ENCODE measurements at regions not wholly inside any gene's neighbourhood (a gene's known extent, or its start where the extent isn't known, plus 50 kb on each side); places are given as distances from the start of the nearest gene placed in this dataset.

GRCh38 chr5:1743061-1743768 is 56.4 kb downstream of the MRPL36 start:
- no peak for TF ChIP-seq ZSCAN18 (tag by site-specific recombination; IDR thresholded peaks at IDR 0.05)
- no peak for TF ChIP-seq ZNF280C (tag by site-specific recombination; IDR thresholded peaks at IDR 0.05)
- no peak for TF ChIP-seq ZBTB48 (tag by site-specific recombination; IDR thresholded peaks at IDR 0.05)
- TF ChIP-seq ZNF549 (tag by site-specific recombination; IDR thresholded peaks at IDR 0.05) = no peak
- TF ChIP-seq ZNF366 (tag by site-specific recombination; conservative IDR thresholded peaks at IDR 0.05) = no peak
- no peak for TF ChIP-seq ZFP41 (tag by site-specific recombination; IDR thresholded peaks at IDR 0.05; ENCODE audit: borderline replicate concordance)
- TF ChIP-seq ZNF350 (tag by site-specific recombination; IDR thresholded peaks at IDR 0.05) = no peak
- no peak for TF ChIP-seq ZEB2 (tag by site-specific recombination; IDR thresholded peaks at IDR 0.05)
- no peak for TF ChIP-seq ZNF623 (tag by site-specific recombination; IDR thresholded peaks at IDR 0.05)
- TF ChIP-seq ZNF654 (tag by site-specific recombination; IDR thresholded peaks at IDR 0.05; ENCODE audit: low read depth) = no peak
- TF ChIP-seq ZNF24 (tag by site-specific recombination; IDR thresholded peaks at IDR 0.05) = no peak
- TF ChIP-seq, protein P1, sequence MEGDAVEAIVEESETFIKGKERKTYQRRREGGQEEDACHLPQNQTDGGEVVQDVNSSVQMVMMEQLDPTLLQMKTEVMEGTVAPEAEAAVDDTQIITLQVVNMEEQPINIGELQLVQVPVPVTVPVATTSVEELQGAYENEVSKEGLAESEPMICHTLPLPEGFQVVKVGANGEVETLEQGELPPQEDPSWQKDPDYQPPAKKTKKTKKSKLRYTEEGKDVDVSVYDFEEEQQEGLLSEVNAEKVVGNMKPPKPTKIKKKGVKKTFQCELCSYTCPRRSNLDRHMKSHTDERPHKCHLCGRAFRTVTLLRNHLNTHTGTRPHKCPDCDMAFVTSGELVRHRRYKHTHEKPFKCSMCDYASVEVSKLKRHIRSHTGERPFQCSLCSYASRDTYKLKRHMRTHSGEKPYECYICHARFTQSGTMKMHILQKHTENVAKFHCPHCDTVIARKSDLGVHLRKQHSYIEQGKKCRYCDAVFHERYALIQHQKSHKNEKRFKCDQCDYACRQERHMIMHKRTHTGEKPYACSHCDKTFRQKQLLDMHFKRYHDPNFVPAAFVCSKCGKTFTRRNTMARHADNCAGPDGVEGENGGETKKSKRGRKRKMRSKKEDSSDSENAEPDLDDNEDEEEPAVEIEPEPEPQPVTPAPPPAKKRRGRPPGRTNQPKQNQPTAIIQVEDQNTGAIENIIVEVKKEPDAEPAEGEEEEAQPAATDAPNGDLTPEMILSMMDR (tag by site-specific recombination; IDR thresholded peaks at IDR 0.05) = no peak
- no peak for TF ChIP-seq ZNF174 (tag by site-specific recombination; IDR thresholded peaks at IDR 0.05)
- peaks cover 8% of the 10 kb centered on the region; the same call in 1 of the 2 replicates for H3K9me3 ChIP-seq (ENCODE audit: control insufficient read depth, insufficient read depth, low read depth, low read length)
- POLR2A ChIA-PET = no interaction called here
- CTCF ChIA-PET = interaction anchor here (1.2 kb wide), 1 partner anchor 56 kb away, joined by 3 read pairs; no protein-coding TSS in a partner anchor
- no peaks in the 10 kb centered on the region for H3K36me3 ChIP-seq (ENCODE audit: control insufficient read depth in 2 of 2, insufficient read depth in 1 of 2, low read length in 2 of 2)
- H3K27ac ChIP-seq (ENCODE audit: extremely low read depth, low read depth, low read length) = no peak overlapping the region
- H3K4me1 ChIP-seq (ENCODE audit: control insufficient read depth, insufficient read depth, low read length) = no peaks in the 10 kb centered on the region
- no peak overlapping the region for H3K4me3 ChIP-seq (ENCODE audit: low read depth, low read length)

DNA sequence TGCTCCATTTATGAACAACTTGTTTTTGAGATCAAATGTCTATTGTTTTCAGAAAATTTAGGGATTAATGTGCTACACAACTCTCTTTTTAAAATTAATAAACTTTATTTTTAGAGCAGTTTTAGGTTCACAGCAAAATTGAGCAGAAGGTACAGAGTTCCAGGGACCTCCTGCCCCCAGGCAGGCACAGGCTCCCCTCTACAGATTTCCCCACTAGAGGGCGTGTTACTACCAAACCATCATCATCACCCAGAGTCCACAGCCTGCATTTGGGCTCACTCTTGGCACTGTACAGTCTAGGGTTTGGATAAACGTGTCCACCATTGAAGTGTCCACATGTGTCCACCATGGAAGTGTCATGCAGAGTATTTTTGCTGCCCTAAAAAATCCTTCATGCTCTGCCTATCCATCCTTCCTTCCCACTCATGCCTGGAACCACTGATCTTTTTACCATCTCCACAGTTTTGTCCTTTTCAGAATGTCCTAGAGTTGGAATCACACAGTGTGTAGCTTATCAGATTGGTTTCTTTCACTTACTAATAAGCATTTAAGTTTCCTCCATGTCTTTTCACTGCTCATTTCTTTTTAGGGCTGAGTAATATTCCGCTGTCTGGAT is 61.7 kb downstream of the MRPL36 start:
- H3K27ac ChIP-seq (ENCODE audit: extremely low read depth, low read depth, low read length) = no peak overlapping the region
- peaks cover 8% of the 10 kb centered on the region; the same call in 1 of the 2 replicates for H3K9me3 ChIP-seq (ENCODE audit: control insufficient read depth, insufficient read depth, low read depth, low read length)
- no peaks in the 10 kb centered on the region for H3K4me1 ChIP-seq (ENCODE audit: control insufficient read depth, insufficient read depth, low read length)
- CTCF ChIA-PET = interaction anchor here (0.6 to 2.3 kb wide), 7 partner anchors 9 to 57 kb away, joined by 3 to 7 read pairs (median 3); no protein-coding TSS in a partner anchor
- no peak overlapping the region for H3K4me3 ChIP-seq (ENCODE audit: low read depth, low read length)
- POLR2A ChIA-PET = no interaction called here
- TF ChIP-seq ZNF600 (tag by site-specific recombination; IDR thresholded peaks at IDR 0.05) (peak; percentile 79), KLF9 (tag by site-specific recombination; IDR thresholded peaks at IDR 0.05; ENCODE audit: low read depth) (no peak), ZBTB20 (tag by site-specific recombination; IDR thresholded peaks at IDR 0.05) (no peak), ZNF785 (tag by site-specific recombination; IDR thresholded peaks at IDR 0.05) (no peak), ZNF560 (tag by site-specific recombination; IDR thresholded peaks at IDR 0.05; ENCODE audit: borderline replicate concordance) (no peak), ZNF654 (tag by site-specific recombination; IDR thresholded peaks at IDR 0.05; ENCODE audit: low read depth) (peak; percentile 86), ZNF174 (tag by site-specific recombination; IDR thresholded peaks at IDR 0.05) (no peak), ZFP41 (tag by site-specific recombination; IDR thresholded peaks at IDR 0.05; ENCODE audit: borderline replicate concordance) (no peak), ZNF585B (tag by site-specific recombination; IDR thresholded peaks at IDR 0.05) (peak; percentile 7; the same call in 1 of the 2 replicates), ZNF132 (tag by site-specific recombination; IDR thresholded peaks at IDR 0.05; ENCODE audit: borderline replicate concordance) (no peak), ZNF146 (tag by site-specific recombination; IDR thresholded peaks at IDR 0.05) (peak; percentile 63), RBAK (tag by site-specific recombination; IDR thresholded peaks at IDR 0.05) (no peak), KLF1 (tag by site-specific recombination; IDR thresholded peaks at IDR 0.05) (no peak), ZNF280C (tag by site-specific recombination; IDR thresholded peaks at IDR 0.05) (no peak)
- TF ChIP-seq, protein P2, sequence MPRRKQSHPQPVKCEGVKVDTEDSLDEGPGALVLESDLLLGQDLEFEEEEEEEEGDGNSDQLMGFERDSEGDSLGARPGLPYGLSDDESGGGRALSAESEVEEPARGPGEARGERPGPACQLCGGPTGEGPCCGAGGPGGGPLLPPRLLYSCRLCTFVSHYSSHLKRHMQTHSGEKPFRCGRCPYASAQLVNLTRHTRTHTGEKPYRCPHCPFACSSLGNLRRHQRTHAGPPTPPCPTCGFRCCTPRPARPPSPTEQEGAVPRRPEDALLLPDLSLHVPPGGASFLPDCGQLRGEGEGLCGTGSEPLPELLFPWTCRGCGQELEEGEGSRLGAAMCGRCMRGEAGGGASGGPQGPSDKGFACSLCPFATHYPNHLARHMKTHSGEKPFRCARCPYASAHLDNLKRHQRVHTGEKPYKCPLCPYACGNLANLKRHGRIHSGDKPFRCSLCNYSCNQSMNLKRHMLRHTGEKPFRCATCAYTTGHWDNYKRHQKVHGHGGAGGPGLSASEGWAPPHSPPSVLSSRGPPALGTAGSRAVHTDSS (tag by site-specific recombination; IDR thresholded peaks at IDR 0.05) = peak; percentile 68
- H3K36me3 ChIP-seq (ENCODE audit: control insufficient read depth in 2 of 2, insufficient read depth in 1 of 2, low read length in 2 of 2) = no peaks in the 10 kb centered on the region

Data from HEK293 (cell line).